Retinal pigment epithelial cell (primary cell): ENCODE measurements at regions not wholly inside any gene's neighbourhood (a gene's known extent, or its start where the extent isn't known, plus 50 kb on each side); places are given as distances from the start of the nearest gene placed in this dataset.

Experiments
- DNase-seq: peaks from one replicate; pipeline ENCODE4 v3.0.0-alpha.2; 2010; ENCODE audit warnings: low read depth
- H3K4me3 ChIP-seq: 2 replicates; pipeline ENCODE4 v1.5.1; 2011; ENCODE audit warnings: mild to moderate bottlenecking, low read length, control low read depth, moderate library complexity
- TF ChIP-seq, protein P1 (sequence below): conservative IDR thresholded peaks from 2 replicates; pipeline ENCODE4 v1.5.1; 2011; ENCODE audit warnings: low read depth, low read length, control low read depth, inconsistent platforms

- no peak for DNase-seq
- H3K4me3 ChIP-seq, result no peak overlapping the region
- TF ChIP-seq, protein P1, sequence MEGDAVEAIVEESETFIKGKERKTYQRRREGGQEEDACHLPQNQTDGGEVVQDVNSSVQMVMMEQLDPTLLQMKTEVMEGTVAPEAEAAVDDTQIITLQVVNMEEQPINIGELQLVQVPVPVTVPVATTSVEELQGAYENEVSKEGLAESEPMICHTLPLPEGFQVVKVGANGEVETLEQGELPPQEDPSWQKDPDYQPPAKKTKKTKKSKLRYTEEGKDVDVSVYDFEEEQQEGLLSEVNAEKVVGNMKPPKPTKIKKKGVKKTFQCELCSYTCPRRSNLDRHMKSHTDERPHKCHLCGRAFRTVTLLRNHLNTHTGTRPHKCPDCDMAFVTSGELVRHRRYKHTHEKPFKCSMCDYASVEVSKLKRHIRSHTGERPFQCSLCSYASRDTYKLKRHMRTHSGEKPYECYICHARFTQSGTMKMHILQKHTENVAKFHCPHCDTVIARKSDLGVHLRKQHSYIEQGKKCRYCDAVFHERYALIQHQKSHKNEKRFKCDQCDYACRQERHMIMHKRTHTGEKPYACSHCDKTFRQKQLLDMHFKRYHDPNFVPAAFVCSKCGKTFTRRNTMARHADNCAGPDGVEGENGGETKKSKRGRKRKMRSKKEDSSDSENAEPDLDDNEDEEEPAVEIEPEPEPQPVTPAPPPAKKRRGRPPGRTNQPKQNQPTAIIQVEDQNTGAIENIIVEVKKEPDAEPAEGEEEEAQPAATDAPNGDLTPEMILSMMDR, result no peak
These were observed 94.5 kb downstream of the PERP start for GRCh38 chr6:138012682-138013081.

DNA sequence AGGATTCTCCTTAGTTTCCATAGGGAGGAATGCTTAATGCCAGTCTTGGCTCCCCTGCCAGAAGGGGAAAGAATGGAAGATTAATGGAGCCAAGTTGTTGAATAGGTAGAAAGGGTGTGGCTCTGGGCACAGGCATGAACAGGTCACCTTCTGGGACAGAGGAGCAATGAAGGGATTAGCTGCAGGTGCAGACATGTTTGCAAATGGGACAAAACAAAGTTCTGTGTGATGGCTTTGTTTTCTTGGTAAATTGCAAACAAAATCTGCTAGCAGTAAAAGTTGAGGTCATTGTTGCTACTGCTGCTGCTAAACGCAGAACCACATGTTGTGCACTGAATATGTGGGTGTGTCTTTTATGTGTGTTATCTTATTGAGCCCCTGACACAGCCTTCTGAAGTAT, 93.3 kb downstream of the PERP start:
- no peak for DNase-seq
- TF ChIP-seq, protein P1, result no peak
- H3K4me3 ChIP-seq, result no peak overlapping the region

- no peak overlapping the region for H3K4me3 ChIP-seq
- TF ChIP-seq, protein P1, result no peak
- DNase-seq, result no peak
These were observed 90.0 kb downstream of the PERP start for GRCh38 chr6:138017166-138017757.

GRCh38 chr6:138018297-138018696, 88.9 kb downstream of the PERP start:
- TF ChIP-seq, protein P1, result no peak
- H3K4me3 ChIP-seq, result no peak overlapping the region
- DNase-seq, result no peak

- TF ChIP-seq, protein P1, result no peak
- H3K4me3 ChIP-seq, result no peak overlapping the region
- DNase-seq, result no peak
These were observed 81.7 kb downstream of the PERP start for GRCh38 chr6:138025528-138025978.

- DNase-seq, result no peak
- H3K4me3 ChIP-seq, result no peak overlapping the region
- TF ChIP-seq, protein P1, result no peak
These were observed 80.9 kb downstream of the PERP start for GRCh38 chr6:138026342-138026741.

DNA sequence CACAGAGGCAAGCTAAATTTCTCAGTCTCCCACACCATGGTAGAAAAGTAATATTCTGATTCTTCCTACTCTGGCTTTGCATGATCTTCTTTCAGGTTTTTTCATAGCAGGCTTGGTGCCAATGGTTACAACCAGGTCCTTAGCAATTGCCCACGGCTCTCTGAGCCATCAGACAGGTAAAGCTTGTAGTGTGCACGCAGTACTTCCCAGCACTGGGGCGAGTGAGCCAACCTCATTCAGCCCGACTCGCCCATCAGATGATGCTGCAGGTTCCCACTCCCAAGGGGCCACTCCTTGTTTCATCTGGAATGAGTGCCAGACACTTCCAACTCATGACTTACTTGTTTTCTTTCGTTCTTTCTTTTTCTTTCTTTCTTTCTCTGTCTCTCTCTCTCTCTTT, 78.3 kb downstream of the PERP start:
- no peak for DNase-seq
- TF ChIP-seq, protein P1, result no peak
- no peak overlapping the region for H3K4me3 ChIP-seq
